ENCODE measurements at regions not wholly inside any gene's neighbourhood (a gene's known extent, or its start where the extent isn't known, plus 50 kb on each side); places are given as distances from the start of the nearest gene placed in this dataset.

GRCh38 chr16:85327731-85328675 lies 215.7 kb upstream of the CIBAR2 start:
- 25% methylated on average over 16 of the region's 21 CpGs for WGBS (ENCODE audit: insufficient coverage)
- peak in 2 of 6 donors; percentile 92 for DNase-seq (ENCODE audit: low read depth in 4 of 6, low spot score in 6 of 6)
- H3K4me3 ChIP-seq (ENCODE audit: low read depth, low read length), result no peak overlapping the region
- no peaks in the 10 kb centered on the region for H3K36me3 ChIP-seq (ENCODE audit: control insufficient read depth, insufficient read depth, low read length)
- H3K27me3 ChIP-seq (ENCODE audit: control insufficient read depth, insufficient read depth, low read length), result no peaks in the 10 kb centered on the region
- peak overlapping the region; percentile 82 for H3K27ac ChIP-seq (ENCODE audit: low read depth, low read length)
- H3K9me3 ChIP-seq (ENCODE audit: control insufficient read depth, insufficient read depth, low read length), result peaks cover 2% of the 10 kb centered on the region
- peaks cover 48% of the 10 kb centered on the region for H3K4me1 ChIP-seq (ENCODE audit: control insufficient read depth, insufficient read depth, low read length)

DNA sequence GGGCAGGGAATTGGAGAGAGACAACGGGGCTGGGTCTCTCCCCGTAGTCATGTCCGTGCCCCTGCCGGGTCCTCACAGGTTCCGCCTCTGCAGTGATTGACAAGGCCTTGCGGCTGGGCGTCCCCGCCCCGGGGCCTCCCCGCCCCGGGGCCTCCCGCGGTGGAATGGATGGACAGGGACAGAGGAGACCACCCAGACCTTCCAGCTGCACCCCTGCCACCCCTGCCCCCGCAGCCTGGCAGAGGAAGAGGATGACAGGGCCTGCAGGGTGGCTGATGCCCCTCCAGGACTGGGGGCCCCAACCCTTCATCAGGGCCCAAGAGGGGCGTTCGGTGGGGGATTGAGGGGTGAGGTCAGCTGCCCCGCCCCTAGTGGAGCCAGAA lies 216.4 kb upstream of the CIBAR2 start:
- 29% methylated on average over 5 of the region's 17 CpGs for WGBS (ENCODE audit: insufficient coverage)
- no peaks in the 10 kb centered on the region for H3K27me3 ChIP-seq (ENCODE audit: control insufficient read depth, insufficient read depth, low read length)
- DNase-seq (ENCODE audit: low read depth in 4 of 6, low spot score in 6 of 6), result no peak
- no peak overlapping the region for H3K4me3 ChIP-seq (ENCODE audit: low read depth, low read length)
- H3K4me1 ChIP-seq (ENCODE audit: control insufficient read depth, insufficient read depth, low read length), result peaks cover 48% of the 10 kb centered on the region
- H3K9me3 ChIP-seq (ENCODE audit: control insufficient read depth, insufficient read depth, low read length), result peaks cover 2% of the 10 kb centered on the region
- H3K27ac ChIP-seq (ENCODE audit: low read depth, low read length), result peak overlapping the region; percentile 82
- peaks cover 3% of the 10 kb centered on the region for H3K36me3 ChIP-seq (ENCODE audit: control insufficient read depth, insufficient read depth, low read length)

DNA sequence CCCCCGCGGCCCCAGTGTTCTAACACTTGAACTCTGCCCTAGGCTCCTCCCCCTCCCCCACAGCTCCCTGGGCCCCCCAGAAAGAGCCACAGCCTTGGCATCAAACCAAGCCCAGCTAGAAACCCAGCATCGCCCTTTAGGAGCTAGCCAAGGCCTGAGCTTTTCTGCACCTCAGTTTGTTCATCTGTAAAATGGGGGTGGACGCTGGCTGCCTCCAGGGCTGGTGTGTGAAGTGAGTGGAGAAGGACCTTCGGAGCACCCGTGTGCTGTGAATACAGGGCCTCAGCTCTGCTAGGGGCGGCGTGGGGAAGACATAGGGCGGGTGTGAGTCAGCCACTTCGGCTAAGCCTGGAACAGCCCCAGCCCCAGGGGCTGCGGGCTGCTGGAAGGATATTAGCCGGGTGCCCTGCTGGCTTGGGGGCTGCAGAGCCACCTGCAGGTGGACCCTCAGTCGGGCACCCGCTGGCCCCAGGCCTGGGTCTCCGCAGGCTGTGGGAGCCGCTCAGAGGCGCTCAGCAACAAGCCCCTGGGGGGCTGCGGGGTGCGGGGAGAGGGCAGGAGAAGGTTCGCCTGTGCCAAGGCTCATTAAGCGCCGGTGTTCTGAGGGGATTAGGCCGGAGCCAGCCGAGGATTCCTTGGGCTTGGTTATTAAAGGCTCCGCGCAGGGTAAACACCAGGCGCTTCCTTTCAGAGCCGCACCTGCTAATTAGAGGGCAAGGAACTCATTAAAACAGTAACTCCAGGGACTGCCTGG lies 217.0 kb upstream of the CIBAR2 start:
- H3K4me3 ChIP-seq (ENCODE audit: low read depth, low read length), result no peak overlapping the region
- peak in 2 of 6 donors; percentile 70 to 79 for DNase-seq (ENCODE audit: low read depth in 4 of 6, low spot score in 6 of 6)
- no peaks in the 10 kb centered on the region for H3K9me3 ChIP-seq (ENCODE audit: control insufficient read depth, insufficient read depth, low read length)
- WGBS (ENCODE audit: insufficient coverage), result 26% methylated on average over 24 of the region's 28 CpGs
- H3K27me3 ChIP-seq (ENCODE audit: control insufficient read depth, insufficient read depth, low read length), result no peaks in the 10 kb centered on the region
- H3K36me3 ChIP-seq (ENCODE audit: control insufficient read depth, insufficient read depth, low read length), result peaks cover 3% of the 10 kb centered on the region
- peak overlapping the region; percentile 82 for H3K27ac ChIP-seq (ENCODE audit: low read depth, low read length)
- peaks cover 53% of the 10 kb centered on the region for H3K4me1 ChIP-seq (ENCODE audit: control insufficient read depth, insufficient read depth, low read length)

DNA sequence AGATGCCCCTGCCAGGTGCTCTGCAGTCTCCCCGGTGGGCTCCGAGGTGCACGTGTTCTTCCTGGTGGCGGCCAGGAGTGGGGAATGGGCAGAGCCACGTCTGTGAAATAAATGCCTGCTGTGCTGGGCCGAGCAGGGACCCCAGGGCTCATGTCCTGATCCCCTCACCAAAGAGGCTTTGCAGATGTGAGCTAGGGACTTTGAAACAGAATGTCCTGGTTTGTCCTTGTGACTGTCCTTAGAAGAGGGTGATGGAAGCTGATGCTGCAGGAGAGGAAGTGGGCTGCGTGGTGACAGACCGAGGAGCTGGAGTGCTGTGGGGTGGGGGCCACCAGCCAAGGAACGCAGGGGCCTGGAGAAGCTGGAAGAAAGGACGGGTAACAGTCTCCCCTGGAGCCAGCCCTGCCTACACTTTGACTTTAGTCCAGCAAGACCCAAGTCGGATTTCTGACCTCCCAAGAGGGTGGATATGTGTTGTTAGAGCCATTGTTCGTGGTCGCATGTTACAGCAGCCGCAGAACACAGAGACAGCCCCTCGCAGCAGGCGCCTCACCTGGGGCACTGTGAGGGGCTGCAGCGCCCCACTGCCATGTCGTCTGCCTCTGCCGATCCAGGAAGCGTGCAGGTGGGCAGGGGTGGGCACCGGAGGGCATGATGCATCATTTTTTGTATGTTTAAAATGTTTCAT lies 217.9 kb upstream of the CIBAR2 start:
- 48% methylated on average over 18 of the region's 21 CpGs for whole genome bisulfite sequencing (ENCODE audit: insufficient coverage)
- Histone ChIP-seq H3K4me1 (ENCODE audit: control insufficient read depth, insufficient read depth, low read length) (peaks cover 62% of the 10 kb centered on the region), H3K9me3 (ENCODE audit: control insufficient read depth, insufficient read depth, low read length) (no peaks in the 10 kb centered on the region), H3K36me3 (ENCODE audit: control insufficient read depth, insufficient read depth, low read length) (peaks cover 3% of the 10 kb centered on the region), H3K27ac (ENCODE audit: low read depth, low read length) (peak overlapping the region; percentile 47), H3K4me3 (ENCODE audit: low read depth, low read length) (no peak overlapping the region), H3K27me3 (ENCODE audit: control insufficient read depth, insufficient read depth, low read length) (no peaks in the 10 kb centered on the region)
- DNase-seq (ENCODE audit: low read depth in 4 of 6, low spot score in 6 of 6), result peak in 1 of 6 donors; percentile 45

- Histone ChIP-seq H3K4me1 (ENCODE audit: control insufficient read depth, insufficient read depth, low read length) (peaks cover 68% of the 10 kb centered on the region), H3K4me3 (ENCODE audit: low read depth, low read length) (no peak overlapping the region), H3K27ac (ENCODE audit: low read depth, low read length) (peak overlapping the region; percentile 47), H3K27me3 (ENCODE audit: control insufficient read depth, insufficient read depth, low read length) (no peaks in the 10 kb centered on the region), H3K9me3 (ENCODE audit: control insufficient read depth, insufficient read depth, low read length) (no peaks in the 10 kb centered on the region), H3K36me3 (ENCODE audit: control insufficient read depth, insufficient read depth, low read length) (peaks cover 3% of the 10 kb centered on the region)
- DNase-seq (ENCODE audit: low read depth in 4 of 6, low spot score in 6 of 6), result peak in 2 of 6 donors; percentile 77 to 85
- WGBS (ENCODE audit: insufficient coverage), result 12% methylated on average over 3 of the region's 6 CpGs
These were observed 218.5 kb upstream of the CIBAR2 start for GRCh38 chr16:85330694-85331188.

- WGBS (ENCODE audit: insufficient coverage), result 80% methylated on average over 6 of the region's 7 CpGs
- Histone ChIP-seq H3K4me3 (ENCODE audit: low read depth, low read length) (no peak overlapping the region), H3K36me3 (ENCODE audit: control insufficient read depth, insufficient read depth, low read length) (peaks cover 3% of the 10 kb centered on the region), H3K9me3 (ENCODE audit: control insufficient read depth, insufficient read depth, low read length) (no peaks in the 10 kb centered on the region), H3K27ac (ENCODE audit: low read depth, low read length) (no peak overlapping the region), H3K27me3 (ENCODE audit: control insufficient read depth, insufficient read depth, low read length) (no peaks in the 10 kb centered on the region), H3K4me1 (ENCODE audit: control insufficient read depth, insufficient read depth, low read length) (peaks cover 75% of the 10 kb centered on the region)
- no peak for DNase-seq (ENCODE audit: low read depth in 4 of 6, low spot score in 6 of 6)
These were observed 219.4 kb upstream of the CIBAR2 start for GRCh38 chr16:85331688-85332087.

- H3K9me3 ChIP-seq (ENCODE audit: control insufficient read depth, insufficient read depth, low read length), result no peaks in the 10 kb centered on the region
- H3K4me1 ChIP-seq (ENCODE audit: control insufficient read depth, insufficient read depth, low read length), result peaks cover 71% of the 10 kb centered on the region
- 85% methylated on average over 10 of the region's 12 CpGs for WGBS (ENCODE audit: insufficient coverage)
These were observed 219.9 kb upstream of the CIBAR2 start for GRCh38 chr16:85332175-85332574.

GRCh38 chr16:85333337-85333736 lies 221.1 kb upstream of the CIBAR2 start:
- peaks cover 63% of the 10 kb centered on the region for H3K4me1 ChIP-seq (ENCODE audit: control insufficient read depth, insufficient read depth, low read length)
- 91% methylated on average over 9 of the region's 9 CpGs for WGBS (ENCODE audit: insufficient coverage)
- no peaks in the 10 kb centered on the region for H3K27me3 ChIP-seq (ENCODE audit: control insufficient read depth, insufficient read depth, low read length)
- H3K4me3 ChIP-seq (ENCODE audit: low read depth, low read length), result no peak overlapping the region
- peaks cover 3% of the 10 kb centered on the region for H3K36me3 ChIP-seq (ENCODE audit: control insufficient read depth, insufficient read depth, low read length)
- H3K27ac ChIP-seq (ENCODE audit: low read depth, low read length), result no peak overlapping the region
- DNase-seq (ENCODE audit: low read depth in 4 of 6, low spot score in 6 of 6), result no peak
- H3K9me3 ChIP-seq (ENCODE audit: control insufficient read depth, insufficient read depth, low read length), result no peaks in the 10 kb centered on the region

More at GRCh38 chr16:85332175-85332574, 219.9 kb upstream of the CIBAR2 start:
- Histone ChIP-seq H3K4me3 (ENCODE audit: low read depth, low read length) (no peak overlapping the region), H3K27me3 (ENCODE audit: control insufficient read depth, insufficient read depth, low read length) (no peaks in the 10 kb centered on the region), H3K36me3 (ENCODE audit: control insufficient read depth, insufficient read depth, low read length) (peaks cover 3% of the 10 kb centered on the region), H3K27ac (ENCODE audit: low read depth, low read length) (no peak overlapping the region)
- DNase-seq (ENCODE audit: low read depth in 4 of 6, low spot score in 6 of 6), result no peak

Data from spinal cord (tissue), 9 donors.